Prostate gland (tissue), 2 donors: ENCODE measurements at regions not wholly inside any gene's neighbourhood (a gene's known extent, or its start where the extent isn't known, plus 50 kb on each side); places are given as distances from the start of the nearest gene placed in this dataset.

Experiments used
- POLR2A ChIP-seq: fragments of 450-650 bp; IDR thresholded peaks from one replicate; pipeline ENCODE4 v1.6.1; 2016; ENCODE audit warnings: antibody characterized with exemption, mild to moderate bottlenecking
- POLR2AphosphoS5 ChIP-seq: sonication (generic); formaldehyde crosslinking; IDR thresholded peaks from one replicate; pipeline ENCODE4 v1.6.1; 2017; ENCODE audit warnings: antibody characterized with exemption
- TF ChIP-seq, protein P1 (sequence below), 4 experiments: fragments of 200-600 bp in 2 of 4; fragments of 450-650 bp in 2 of 4; sonication (generic) in 2 of 4; IDR thresholded peaks; 1 replicate in 3 of 4; 2 replicates in 1 of 4; pipeline ENCODE4 v1.5.1; 2016 to 2019; ENCODE audit warnings: antibody characterized with exemption in 4 of 4, mild to moderate bottlenecking in 2 of 4, moderate library complexity in 2 of 4

DNA sequence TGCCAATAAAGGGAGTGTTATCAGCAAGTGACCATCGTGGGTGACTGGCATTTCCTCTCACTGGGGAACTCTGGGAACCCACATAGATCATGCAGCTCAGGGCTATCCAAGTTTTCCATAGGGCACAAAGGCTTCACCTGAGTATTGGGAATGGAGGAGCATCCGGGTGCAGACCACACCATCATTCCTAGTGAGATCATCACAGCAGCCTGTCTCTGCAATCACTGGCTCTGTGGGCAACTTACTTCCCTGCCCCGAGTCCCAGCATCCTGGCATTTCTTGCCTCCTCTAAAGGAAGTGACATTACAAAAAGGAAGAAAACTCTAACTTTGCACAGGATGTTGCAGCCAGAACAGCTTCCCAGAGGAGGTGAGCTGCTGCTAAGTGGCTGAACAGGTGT, 80.6 kb upstream of the SHB start:
- TF ChIP-seq POLR2AphosphoS5 = no peak
- TF ChIP-seq, protein P1, sequence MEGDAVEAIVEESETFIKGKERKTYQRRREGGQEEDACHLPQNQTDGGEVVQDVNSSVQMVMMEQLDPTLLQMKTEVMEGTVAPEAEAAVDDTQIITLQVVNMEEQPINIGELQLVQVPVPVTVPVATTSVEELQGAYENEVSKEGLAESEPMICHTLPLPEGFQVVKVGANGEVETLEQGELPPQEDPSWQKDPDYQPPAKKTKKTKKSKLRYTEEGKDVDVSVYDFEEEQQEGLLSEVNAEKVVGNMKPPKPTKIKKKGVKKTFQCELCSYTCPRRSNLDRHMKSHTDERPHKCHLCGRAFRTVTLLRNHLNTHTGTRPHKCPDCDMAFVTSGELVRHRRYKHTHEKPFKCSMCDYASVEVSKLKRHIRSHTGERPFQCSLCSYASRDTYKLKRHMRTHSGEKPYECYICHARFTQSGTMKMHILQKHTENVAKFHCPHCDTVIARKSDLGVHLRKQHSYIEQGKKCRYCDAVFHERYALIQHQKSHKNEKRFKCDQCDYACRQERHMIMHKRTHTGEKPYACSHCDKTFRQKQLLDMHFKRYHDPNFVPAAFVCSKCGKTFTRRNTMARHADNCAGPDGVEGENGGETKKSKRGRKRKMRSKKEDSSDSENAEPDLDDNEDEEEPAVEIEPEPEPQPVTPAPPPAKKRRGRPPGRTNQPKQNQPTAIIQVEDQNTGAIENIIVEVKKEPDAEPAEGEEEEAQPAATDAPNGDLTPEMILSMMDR (IDR thresholded peaks at IDR 0.05) = no peak
- TF ChIP-seq POLR2A = no peak
